ENCODE measurements at regions not wholly inside any gene's neighbourhood (a gene's known extent, or its start where the extent isn't known, plus 50 kb on each side); places are given as distances from the start of the nearest gene placed in this dataset.

DNA sequence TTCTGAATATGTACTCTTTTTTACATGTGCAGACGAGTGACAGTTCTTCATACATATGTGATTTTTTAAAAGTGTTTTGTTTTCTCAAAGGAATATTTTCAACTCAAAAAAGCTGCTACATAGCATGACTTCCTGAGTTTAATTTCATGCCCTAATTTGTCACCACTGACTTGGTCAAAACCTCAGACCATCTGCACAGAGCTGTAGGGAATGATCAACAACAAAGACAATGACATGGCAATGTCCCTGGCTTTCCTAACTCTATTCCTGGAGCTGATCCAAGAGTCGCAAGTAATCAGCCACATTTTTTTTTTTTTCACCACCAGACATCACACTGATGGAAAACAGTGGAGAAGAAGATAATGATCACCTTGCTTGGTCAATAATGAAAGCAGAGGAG is 97.7 kb downstream of the TMA16 start:
- TF ChIP-seq POLR2A (IDR thresholded peaks at IDR 0.05; ENCODE audit: low read length), result no peak
- TF ChIP-seq GATA1 (IDR thresholded peaks at IDR 0.05; ENCODE audit: low read depth, low read length), result no peak

All from erythroblast (primary cell).